Right lobe of liver (tissue), 4 donors: ENCODE measurements at regions not wholly inside any gene's neighbourhood (a gene's known extent, or its start where the extent isn't known, plus 50 kb on each side); places are given as distances from the start of the nearest gene placed in this dataset.

Source experiments
- CTCF ChIP-seq, 4 donors: fragments of 200-600 bp in 3 of 4; fragments of 450-650 bp in 1 of 4; IDR thresholded peaks; one replicate each; pipeline versions ENCODE4 v1.5.1 to v1.8.0; 2016 to 2022; ENCODE audit warnings: antibody characterized with exemption in 4 of 4, mild to moderate bottlenecking in 2 of 4
- POLR2A ChIP-seq: fragments of 450-650 bp; IDR thresholded peaks from one replicate; pipeline ENCODE4 v1.6.1; 2017; ENCODE audit warnings: antibody characterized with exemption, mild to moderate bottlenecking
- donor health status: DM: no; HTN: no; CAD: no.
- donor health status: DM: no; HTN: no; CAD: no.
- donor health status: DM: no; HTN: yes; CAD: no.

DNA sequence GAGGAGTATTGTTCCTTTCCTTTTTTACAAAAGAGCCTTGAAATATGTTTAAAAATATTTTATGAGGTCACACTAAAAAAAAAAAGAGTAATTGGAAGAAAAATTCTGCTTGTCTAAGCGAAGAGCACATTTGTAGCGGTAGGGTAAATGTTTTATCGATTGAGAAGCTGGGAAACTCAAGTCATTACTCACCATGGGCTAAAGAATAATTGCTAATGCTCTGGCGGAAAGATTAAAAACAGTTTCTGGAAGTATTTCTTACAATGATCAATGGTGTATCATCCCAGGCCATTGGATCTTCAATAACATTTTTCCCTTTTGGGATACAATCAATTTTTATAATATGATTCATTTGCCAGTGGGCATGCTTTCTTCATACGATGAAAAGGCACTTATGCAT, 450.0 kb downstream of the RASEF start:
- TF ChIP-seq CTCF (IDR thresholded peaks at IDR 0.05) (no peak), POLR2A (no peak)
